Right ventricle myocardium superior (tissue), 1 donor: ENCODE measurements at regions not wholly inside any gene's neighbourhood (a gene's known extent, or its start where the extent isn't known, plus 50 kb on each side); places are given as distances from the start of the nearest gene placed in this dataset.
"Not testable (repeated sequence)": the region's sequence is repeated elsewhere in the genome, so short reads cannot be mapped to it uniquely, and the experiment has no call there.

Experiments
- ATAC-seq: fragments of 200-7000 bp; cut with Tn5 transposase; one replicate; pipeline ENCODE4 v1.9.1; 2020; ENCODE audit warnings: mild to moderate bottlenecking; ENCODE audit not compliant: poor library complexity
- DNase-seq: peaks from one replicate; pipeline ENCODE4 v3.0.0-alpha.2; 2020
- intact Hi-C: fragments of 100-400 bp; cut with DNase I; formaldehyde crosslinking; loops from one replicate; pipeline ENCODE4 v1.11.2; 2022
- donor health status: DM: no; HTN: yes; CAD: no; lungs with severe emphysema.

DNA sequence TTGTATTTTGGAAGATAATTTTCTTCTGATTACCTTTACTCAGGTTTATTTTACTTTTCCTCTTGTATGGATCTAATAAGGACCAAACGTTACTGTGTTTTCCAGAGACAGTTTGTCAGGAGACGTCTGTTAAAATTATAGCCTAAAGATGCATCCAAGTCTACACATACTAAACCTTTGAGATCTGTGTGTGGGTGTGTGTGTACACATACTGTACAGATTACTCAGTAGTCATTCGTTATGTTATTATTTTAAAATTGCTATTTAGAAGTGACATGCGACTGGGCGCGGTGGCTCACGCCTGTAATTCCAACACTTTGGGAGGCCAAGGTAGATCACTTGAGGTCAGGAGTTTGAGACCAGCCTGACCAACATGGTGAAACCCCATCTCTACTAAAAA, 51.6 kb upstream of the CNTLN start:
- intact Hi-C loops: no loop called here
- DNase-seq (no peak), ATAC-seq (no peak)

DNA sequence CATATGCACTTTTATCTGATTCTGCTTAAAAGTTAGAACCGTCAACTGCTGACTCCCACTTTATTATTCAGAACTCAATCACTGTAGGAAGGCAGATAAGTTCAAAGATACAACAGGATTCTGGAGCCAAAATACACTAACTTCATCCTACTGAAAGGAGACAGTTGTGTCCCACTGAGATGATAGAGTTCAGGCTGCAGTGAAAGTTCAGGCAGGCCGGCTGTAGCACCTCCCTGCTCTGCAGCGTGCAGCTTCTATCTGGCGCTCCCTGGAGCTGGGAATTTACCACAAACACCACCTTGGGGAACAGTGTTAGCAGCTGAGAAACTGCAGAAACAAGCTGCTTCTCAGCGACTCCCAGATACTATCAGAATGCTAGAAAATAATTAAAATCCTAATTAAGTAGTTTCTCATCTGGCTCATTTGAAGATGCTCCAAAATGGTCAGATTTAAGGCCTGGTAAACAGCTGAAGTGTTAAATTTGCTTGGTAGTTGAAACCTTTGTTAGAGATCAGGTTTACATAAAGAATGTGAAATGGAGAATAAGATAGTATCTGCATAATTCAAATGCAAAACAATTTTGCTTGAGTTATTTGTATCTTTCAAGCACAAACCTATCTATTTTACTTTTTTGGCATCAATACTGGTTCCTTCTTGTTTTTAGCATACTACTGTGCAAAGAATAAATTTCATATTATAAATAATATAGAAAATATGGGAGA, 52.3 kb upstream of the CNTLN start:
- DNase-seq (no peak), ATAC-seq (no peak)
- intact Hi-C loops: no loop called here

DNA sequence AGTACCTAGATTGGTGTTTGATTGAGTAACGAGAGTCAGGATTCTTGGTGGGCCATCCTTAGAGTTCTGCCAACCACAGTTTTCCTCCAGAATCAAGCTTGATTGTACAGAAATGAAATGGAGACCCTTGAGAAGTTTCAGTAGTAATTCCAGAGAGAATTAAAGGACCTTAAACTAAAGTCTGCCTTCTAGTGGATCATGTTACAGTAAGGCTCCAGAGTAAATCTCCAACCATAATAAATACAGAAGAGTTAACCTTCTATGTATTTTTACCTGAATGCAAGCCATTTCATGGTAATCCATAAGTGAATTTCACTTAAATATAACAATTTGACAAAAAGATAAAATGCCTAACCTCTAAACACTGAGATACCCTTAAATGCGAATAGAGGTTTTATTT, 53.0 kb upstream of the CNTLN start:
- intact Hi-C loops: no loop called here

DNA sequence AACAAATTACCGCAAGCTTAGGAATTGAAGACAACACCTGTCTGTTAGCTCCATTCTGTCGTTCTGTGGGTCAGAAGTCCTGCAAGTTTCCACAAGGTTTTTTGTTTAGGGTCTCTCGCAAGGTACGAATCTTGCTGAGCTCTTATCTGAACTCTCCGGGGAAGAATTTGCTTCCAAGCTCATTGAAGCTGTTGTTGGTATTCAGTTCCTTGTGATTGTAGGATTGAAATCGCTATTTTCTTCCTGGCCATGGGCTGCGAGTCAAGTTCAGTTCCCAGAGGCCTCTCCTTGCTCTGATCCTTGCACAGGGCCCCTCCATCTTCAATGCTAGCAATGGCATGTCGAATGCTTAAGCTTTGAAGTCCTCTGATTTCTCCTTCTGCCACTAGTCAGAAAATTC, 53.5 kb upstream of the CNTLN start:
- DNase-seq (no peak), ATAC-seq (no peak)
- intact Hi-C loops: no loop called here

More for the DNA sequence above, 53.0 kb upstream of the CNTLN start:
- DNase-seq (no peak), ATAC-seq (no peak)

DNA sequence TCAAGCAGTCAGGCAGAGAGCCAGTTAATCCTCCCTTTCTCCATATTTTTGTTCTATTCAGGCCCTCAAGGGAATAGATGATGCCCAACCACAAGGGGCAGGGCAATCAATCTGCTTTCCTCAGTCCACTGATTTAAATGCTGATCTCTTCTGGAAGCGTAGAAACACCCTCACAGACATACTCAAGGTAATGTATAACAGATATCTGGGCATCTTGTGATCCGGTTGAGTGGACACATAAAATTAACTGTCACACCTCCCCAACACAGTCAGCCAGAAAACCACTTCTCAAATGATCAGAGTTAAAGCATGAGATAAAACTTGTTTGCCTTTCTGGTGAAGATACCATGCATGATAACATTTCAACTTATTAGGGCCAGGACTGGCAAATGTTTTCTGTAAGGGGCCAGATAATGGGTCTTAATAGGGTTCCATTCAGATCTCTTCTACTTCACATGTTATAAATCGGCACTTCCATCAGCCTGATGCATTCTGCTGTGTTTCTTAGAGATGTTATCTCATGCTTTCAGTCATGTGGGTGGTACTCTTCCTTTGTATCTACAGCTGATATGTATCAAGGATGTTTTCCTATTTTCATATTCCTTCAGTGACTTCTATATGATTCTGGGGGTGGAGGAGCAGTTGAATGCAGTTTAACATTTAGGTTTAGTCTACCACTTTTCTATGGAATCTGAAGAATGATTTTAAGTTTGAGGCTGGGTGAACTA, 58.9 kb upstream of the CNTLN start:
- DNase-seq: no peak
- intact Hi-C loops: no loop called here
- ATAC-seq: no peak

DNA sequence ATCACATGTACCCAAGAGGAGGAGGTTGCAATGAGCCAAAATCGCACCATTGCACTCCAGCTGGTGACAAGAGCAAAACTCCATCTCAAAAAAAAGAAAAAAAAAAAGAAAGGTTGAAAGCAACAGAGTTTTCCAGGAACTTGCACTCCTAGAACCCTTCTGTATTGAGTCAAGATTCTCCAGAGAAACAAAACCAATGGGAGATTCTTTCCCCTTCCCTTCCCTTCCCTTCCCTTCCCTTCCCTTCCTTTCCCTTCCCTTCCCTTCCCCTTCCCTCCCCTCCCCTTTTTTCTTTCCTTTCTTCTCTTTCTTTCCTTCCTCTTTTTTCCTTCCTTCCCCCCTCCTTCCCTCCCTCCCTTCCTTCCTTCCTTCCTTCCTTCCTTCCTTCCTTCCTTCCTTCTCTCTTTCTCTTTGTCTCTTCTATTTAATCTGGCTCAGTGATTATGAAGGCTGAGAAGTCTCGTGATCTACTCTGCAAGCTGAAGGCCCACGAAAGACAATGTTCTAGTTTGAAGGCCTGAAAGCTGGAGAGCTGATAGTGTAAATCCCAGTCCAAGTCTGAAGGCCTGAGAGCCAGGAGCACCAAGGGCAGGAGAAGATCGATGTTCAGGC, 59.6 kb upstream of the CNTLN start:
- intact Hi-C loops: no loop called here
- DNase-seq: no peak
- no peak for ATAC-seq

DNA sequence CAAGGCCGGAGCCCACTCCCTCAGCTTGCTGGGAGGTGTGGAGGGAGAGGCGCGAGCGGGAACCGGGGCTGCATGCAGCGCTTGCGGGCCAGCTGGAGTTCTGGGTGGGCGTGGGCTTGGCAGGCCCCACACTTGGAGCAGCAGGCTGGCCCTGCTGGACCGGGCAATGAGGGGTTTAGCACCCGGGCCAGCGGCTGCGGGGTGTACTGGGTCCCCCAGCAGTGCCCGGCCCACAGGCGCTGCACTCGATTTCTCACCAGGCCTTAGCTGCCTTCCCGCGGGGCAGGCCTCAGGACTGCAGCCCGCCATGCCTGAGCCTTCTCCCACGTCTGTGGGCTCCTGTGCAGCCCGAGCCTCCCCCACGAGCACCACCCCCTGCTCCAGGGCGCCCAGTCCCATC, 62.3 kb upstream of the CNTLN start:
- DNase-seq, ATAC-seq, intact Hi-C loops: not testable (repeated sequence)

DNA sequence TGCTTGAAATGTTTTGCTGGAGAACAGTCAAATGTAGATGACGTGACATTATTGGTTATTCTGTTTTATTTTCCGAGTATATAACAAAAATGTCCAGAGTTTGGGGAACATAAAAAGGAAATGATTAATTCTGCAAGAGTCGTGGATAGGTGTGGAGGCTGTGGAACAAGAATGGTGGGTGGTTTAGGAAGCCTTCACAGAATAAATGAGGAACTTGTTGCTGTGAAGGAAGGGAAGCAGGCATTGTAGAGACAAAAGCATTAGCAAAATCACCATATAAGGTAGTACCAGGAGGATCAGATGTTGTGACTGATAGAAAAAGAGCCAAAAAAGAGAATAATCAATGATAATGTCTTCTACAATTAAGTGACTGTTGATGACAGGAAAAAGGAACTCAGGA, 66.2 kb upstream of the CNTLN start:
- intact Hi-C loops: no loop called here
- DNase-seq (no peak), ATAC-seq (no peak)

DNA sequence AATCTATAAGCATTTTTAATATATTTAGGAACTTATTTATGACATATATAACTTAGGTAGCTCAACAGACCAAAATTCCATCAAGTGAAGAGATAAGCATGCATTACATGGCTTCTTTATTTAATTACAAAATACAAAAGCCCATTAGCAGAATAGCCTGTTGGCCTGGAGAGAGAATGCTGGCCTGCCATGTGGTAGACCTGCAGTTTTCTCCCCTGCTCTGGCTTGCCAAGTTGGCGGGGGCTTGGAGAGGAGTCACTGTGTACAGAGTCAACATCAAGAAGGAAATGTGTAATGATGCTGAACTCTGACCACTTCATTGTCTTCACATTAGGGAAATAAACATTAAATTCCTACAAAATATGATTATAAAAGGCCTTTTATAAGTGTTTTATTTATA, 69.8 kb upstream of the CNTLN start:
- DNase-seq (no peak), ATAC-seq (no peak)
- intact Hi-C loops: no loop called here

DNA sequence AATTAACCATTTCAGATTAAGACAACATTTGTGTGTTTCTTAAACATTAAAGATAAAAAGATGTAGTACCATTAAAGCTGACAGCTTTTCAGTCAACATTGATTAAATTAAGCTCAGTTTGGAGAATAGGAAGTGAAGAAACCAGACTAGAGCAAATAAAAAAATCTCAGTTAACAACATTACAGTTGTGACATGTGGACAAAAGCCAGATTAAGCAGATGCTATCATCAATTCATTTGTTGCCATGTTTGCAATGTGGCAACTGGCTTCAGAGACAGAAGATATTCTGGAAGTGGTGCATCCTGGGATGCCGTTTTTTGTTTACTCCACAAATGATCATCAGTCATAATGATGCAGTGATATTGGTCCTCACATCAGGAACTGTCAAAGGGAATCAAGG, 70.3 kb upstream of the CNTLN start:
- ATAC-seq (no peak), DNase-seq (no peak)
- intact Hi-C loops: no loop called here

DNA sequence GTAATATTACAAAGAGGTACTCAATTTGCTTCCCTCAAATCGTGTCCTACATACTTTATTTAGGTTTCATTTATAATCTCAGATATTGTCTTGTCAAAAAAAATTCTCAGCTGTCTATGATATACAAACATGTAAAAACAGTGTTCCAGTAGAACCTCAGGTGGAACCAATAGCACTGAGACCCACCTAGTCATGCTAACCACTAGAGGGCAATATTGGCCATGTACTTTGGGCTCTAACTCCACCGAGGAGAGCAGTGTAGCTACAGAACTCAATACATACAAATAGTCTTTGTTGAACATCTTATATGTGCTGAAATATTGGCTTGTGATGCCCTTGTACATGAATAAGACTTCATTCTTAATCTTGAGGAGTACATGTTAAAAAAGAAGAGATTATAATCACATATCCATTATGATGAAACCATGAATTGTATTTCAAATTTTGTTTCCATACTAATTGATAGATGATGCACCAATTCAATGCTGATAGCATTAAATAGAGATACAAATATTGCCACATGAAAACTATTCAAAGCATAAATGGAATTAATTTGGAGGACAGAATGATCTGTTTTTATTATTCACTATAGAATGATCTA, 71.2 kb upstream of the CNTLN start:
- ATAC-seq (peak; percentile 68), DNase-seq (no peak)
- intact Hi-C loops: no loop called here

DNA sequence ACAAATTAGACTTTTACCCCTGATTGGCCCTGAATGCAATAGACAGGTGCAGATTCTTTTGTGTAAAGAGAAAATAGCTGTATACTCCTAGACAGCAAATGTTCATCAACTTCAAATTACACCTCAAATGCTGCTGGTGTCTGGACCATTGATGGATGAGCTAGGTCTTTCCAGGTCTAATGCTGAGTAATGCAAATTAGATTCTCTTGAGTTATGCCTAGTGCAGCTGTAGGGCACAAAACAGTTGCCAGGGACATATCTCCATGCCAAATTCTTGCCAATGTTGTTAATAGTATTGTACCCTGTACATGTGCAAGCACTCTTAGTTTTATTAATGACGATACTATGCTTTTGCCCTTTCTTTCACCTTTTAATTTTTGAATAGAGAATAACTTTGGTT, 72.3 kb upstream of the CNTLN start:
- DNase-seq (no peak), ATAC-seq (no peak)
- intact Hi-C loops: no loop called here

DNA sequence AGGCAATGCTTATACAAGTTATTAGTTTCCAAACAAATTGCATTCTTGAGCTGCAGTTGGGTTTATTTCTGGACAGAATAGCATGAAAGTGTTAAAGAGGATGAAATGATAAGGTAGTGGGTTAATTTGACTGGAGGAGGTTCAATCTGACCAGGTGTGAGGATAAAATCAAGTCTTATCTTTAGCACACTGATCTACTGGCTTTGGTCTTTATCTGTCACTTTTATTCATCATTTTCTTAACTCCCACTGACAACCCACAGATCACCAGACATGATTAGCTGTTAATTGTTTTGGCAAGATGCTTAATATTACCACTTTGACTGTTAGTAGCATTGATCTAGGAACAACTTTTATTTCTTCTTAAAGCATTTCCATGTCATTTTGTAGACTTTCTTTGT, 74.4 kb upstream of the CNTLN start:
- DNase-seq: no peak
- no peak for ATAC-seq
- intact Hi-C loops: no loop called here

DNA sequence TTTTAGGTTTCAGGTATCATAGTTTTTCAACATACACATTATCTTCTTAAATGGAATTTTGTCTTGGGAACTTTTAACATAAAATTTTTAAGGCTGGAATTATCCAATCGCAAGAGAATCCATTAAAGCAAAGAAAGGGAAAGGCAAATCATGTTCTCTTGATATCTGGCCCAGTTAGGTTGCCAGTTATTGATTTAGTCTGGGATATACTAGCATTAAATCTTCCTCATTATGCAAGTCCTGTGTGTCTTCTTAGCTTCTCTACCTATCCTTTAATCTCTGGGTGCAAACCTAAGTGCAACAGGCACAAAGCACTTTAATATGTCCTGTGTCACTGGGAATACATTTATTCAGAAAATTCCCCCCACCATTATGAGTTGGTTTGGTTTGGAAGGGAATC, 75.4 kb upstream of the CNTLN start:
- intact Hi-C loops: no loop called here
- DNase-seq (no peak), ATAC-seq (no peak)

DNA sequence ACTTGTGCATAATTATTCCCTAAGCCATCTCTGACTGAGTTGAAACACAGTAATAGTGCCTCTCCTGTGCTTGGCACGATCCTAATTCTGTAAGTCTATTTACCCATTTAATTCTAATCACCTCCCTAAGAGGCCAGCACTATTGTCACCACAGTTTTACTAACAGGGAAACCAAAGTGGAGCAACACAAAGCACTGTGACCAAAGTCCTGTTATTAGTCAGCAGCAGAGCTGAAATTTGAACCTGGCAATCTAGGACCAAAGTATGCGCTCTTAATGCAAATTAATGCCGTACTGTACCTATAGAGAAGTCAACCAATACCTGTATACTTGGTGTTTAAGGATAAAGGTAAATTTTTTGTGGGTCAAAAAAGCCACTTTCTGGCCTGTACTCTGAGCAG, 77.1 kb upstream of the CNTLN start:
- ATAC-seq: no peak
- intact Hi-C loops: no loop called here
- DNase-seq: no peak

DNA sequence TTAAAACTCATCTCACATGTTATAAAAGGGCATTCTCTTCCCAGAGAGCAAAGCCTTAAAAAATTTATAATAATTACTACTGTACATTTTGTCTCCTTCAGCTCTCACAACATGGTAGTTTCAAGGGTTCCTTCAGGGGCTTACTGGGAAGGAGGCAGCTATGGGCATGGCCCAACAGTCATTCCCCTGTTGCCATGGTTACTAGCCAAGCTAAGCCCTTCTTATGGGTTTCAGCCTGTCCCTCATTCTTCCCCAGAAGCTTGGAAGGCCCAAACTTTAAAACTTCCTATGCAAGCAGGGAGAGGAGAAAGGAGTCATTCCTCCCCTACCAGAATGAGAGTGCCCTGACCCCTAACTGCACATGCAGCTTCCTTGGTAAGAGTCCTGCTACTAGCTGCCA, 82.2 kb upstream of the CNTLN start:
- no peak for DNase-seq
- ATAC-seq: no peak
- intact Hi-C loops: no loop called here

DNA sequence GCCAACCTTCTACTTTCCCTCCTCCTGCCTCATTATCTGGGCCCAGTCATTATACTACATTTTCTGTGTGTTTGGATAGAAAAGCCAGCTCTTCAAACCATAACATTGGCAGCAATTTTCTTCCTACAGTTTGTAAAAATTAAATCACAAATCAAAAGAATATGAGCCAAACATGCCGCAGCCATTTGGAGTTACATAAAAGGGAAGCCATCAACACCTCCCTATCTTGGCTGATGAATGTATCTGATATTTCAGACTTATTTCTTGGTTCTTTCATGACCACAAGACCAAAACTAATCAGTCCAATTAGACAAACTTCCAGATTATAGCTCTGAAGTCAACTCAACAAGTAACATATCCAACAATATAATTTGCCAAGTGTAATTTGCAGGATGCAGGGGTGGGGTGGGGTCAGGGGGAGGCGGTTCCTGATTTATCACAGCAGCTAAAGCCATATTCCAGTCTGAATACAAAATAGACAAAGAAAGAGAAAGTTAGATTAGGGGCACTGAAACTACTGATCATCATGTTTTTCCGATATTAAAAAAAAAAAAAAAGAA, 89.4 kb upstream of the CNTLN start:
- ATAC-seq (no peak), DNase-seq (no peak)
- intact Hi-C loops: no loop called here

DNA sequence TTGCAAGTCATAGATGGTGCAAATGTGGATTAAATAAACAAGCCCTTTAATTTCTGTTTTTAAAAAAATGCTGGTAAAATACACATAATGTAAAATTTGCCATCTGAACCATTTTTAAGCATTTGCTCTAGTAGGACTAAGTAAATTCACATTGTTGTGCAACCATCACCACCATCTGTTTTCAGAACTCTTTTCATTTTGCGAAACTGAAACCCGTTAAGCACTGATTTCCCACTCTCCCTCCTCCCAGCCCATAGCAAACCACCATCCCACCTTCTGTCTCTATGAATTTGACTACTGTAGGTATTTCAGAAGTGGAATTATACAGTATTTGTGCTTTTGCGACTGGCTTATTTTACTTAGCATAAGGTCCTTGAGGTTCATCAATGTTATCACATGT, 103.3 kb upstream of the CNTLN start:
- DNase-seq (no peak), ATAC-seq (no peak)
- intact Hi-C loops: no loop called here

DNA sequence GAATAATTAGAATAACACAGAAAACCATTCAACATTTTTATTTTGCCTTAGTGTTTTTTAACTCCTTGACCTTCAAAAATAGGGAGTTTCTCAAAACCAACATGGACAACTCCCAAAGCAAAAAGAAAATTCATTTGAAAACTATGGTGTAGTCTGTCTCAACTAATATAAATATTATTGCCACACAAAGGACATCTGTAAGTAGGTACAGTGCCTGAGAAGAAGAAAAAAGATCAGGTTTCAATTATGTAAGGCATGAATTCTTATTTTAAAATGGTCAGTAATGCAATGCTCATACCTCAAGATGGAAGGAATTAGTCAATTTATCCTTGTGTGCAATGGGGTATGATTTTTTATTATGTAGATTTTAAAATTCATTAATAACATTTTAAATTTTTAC, 109.6 kb upstream of the CNTLN start:
- ATAC-seq: no peak
- no peak for DNase-seq
- intact Hi-C loops: no loop called here

DNA sequence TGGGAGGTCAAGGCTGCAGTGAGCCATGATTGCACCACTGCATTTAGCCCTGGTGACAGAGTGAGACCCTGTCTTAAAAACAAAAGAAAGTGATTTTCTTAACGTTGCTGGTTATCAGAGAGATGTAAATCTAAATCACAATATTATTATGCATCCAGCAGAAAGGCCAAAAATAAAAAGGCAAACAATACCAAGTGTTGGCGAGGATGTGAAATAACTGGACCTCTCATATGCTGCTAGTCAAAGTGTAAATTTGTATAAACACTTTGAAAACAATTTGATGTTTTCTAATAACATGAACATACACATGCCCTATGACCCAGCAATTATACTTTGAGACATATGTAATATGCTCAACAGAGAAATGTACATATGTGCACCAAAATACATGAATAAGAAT, 110.7 kb upstream of the CNTLN start:
- ATAC-seq: no peak
- DNase-seq: no peak
- intact Hi-C loops: no loop called here
